Left lung (tissue), 4 donors: ENCODE measurements at regions not wholly inside any gene's neighbourhood (a gene's known extent, or its start where the extent isn't known, plus 50 kb on each side); places are given as distances from the start of the nearest gene placed in this dataset.

Experiments
- ATAC-seq: fragments of 200-7000 bp; cut with Tn5 transposase; one replicate; pipeline ENCODE4 v1.9.1; 2020; ENCODE audit warnings: moderate library complexity
- DNase-seq, 4 donors: peaks; one replicate each; pipeline ENCODE4 v3.0.0-alpha.2; 2013 to 2020
- H3K27ac ChIP-seq, 2 donors: fragments of 200-600 bp; sonication (generic) in 1 of 2; one replicate each; pipeline versions ENCODE4 v1.5.0 to v1.8.0; 2020 to 2021
- H3K27me3 ChIP-seq, 2 donors: fragments of 200-600 bp; sonication (generic) in 1 of 2; one replicate each; pipeline versions ENCODE4 v1.5.0 to v1.8.0; 2020 to 2021
- H3K36me3 ChIP-seq, 2 donors: fragments of 200-600 bp; sonication (generic) in 1 of 2; one replicate each; pipeline versions ENCODE4 v1.5.0 to v1.8.0; 2020 to 2021
- H3K4me1 ChIP-seq, 2 donors: fragments of 200-600 bp; one replicate each; pipeline ENCODE4 v1.8.0; 2021
- H3K4me3 ChIP-seq, 2 donors: fragments of 200-600 bp; sonication (generic) in 1 of 2; one replicate each; pipeline versions ENCODE4 v1.5.0 to v1.8.0; 2020 to 2021; ENCODE audit warnings: mild to moderate bottlenecking in 1 of 2
- H3K9me3 ChIP-seq, 2 donors: fragments of 200-600 bp; sonication (generic) in 1 of 2; one replicate each; pipeline versions ENCODE4 v1.5.0 to v1.8.0; 2020 to 2021
- intact Hi-C, 2 donors: fragments of 100-400 bp; cut with DNase I; formaldehyde crosslinking; loops; one replicate each; pipeline versions ENCODE4 v1.11.2 to v1.14.2; 2022
- TF ChIP-seq, protein P1 (sequence below), 2 donors: fragments of 200-600 bp; sonication (generic) in 1 of 2; IDR thresholded peaks; one replicate each; pipeline versions ENCODE4 v1.5.0 to v1.8.0; 2021; ENCODE audit warnings: antibody characterized with exemption in 2 of 2
- donor health status: DM: no; HTN: yes; CAD: no.
- donor health status: DM: no; HTN: no; CAD: no.

DNA sequence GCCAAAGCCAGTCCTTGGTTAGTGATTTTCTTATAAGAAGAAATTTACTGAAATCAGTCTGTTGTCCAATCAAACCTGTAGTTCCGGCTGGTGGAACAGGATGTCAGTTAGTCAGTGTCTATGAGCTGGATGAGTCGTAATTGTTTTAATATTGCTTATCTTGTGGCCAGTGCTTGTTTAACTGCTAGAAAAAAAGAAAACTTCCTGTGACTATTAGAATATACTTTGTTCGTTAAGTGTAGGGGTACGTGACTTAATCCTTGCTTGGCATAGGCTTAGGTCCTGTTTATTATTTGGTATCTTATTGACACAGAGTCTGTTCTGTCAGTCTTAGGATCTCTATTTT, 1484.8 kb upstream of the MIR17HG start:
- no peaks in the 10 kb centered on the region for H3K27me3 ChIP-seq
- H3K27ac ChIP-seq, result no peak overlapping the region
- TF ChIP-seq, protein P1, sequence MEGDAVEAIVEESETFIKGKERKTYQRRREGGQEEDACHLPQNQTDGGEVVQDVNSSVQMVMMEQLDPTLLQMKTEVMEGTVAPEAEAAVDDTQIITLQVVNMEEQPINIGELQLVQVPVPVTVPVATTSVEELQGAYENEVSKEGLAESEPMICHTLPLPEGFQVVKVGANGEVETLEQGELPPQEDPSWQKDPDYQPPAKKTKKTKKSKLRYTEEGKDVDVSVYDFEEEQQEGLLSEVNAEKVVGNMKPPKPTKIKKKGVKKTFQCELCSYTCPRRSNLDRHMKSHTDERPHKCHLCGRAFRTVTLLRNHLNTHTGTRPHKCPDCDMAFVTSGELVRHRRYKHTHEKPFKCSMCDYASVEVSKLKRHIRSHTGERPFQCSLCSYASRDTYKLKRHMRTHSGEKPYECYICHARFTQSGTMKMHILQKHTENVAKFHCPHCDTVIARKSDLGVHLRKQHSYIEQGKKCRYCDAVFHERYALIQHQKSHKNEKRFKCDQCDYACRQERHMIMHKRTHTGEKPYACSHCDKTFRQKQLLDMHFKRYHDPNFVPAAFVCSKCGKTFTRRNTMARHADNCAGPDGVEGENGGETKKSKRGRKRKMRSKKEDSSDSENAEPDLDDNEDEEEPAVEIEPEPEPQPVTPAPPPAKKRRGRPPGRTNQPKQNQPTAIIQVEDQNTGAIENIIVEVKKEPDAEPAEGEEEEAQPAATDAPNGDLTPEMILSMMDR (IDR thresholded peaks at IDR 0.05), result no peak
- DNase-seq, result no peak
- intact Hi-C loops, result no loop called here
- H3K36me3 ChIP-seq, result no peaks in the 10 kb centered on the region
- H3K4me1 ChIP-seq, result no peaks in the 10 kb centered on the region
- ATAC-seq, result no peak
- H3K4me3 ChIP-seq, result no peak overlapping the region
- H3K9me3 ChIP-seq, result no peaks in the 10 kb centered on the region

GRCh38 chr13:89865164-89866064, 1482.1 kb upstream of the MIR17HG start:
- Histone ChIP-seq H3K9me3 (peaks cover 0 to 4% of the 10 kb centered on the region in 2 donors), H3K4me3 (no peak overlapping the region), H3K27me3 (no peaks in the 10 kb centered on the region), H3K27ac (no peak overlapping the region), H3K36me3 (no peaks in the 10 kb centered on the region), H3K4me1 (no peaks in the 10 kb centered on the region)
- TF ChIP-seq, protein P1 (IDR thresholded peaks at IDR 0.05), result no peak
- DNase-seq, result no peak
- ATAC-seq, result no peak
- intact Hi-C loops, result no loop called here

GRCh38 chr13:89869312-89869711, 1478.2 kb upstream of the MIR17HG start:
- H3K27me3 ChIP-seq, result no peaks in the 10 kb centered on the region

GRCh38 chr13:89878904-89879303, 1468.6 kb upstream of the MIR17HG start:
- TF ChIP-seq, protein P1 (IDR thresholded peaks at IDR 0.05), result no peak
- H3K36me3 ChIP-seq, result no peaks in the 10 kb centered on the region
- DNase-seq, result no peak

More at GRCh38 chr13:89869312-89869711, 1478.2 kb upstream of the MIR17HG start:
- Histone ChIP-seq H3K4me3 (no peak overlapping the region), H3K9me3 (peaks cover 0 to 4% of the 10 kb centered on the region in 2 donors), H3K36me3 (no peaks in the 10 kb centered on the region), H3K27ac (no peak overlapping the region), H3K4me1 (no peaks in the 10 kb centered on the region)
- intact Hi-C loops, result no loop called here
- DNase-seq (no peak), ATAC-seq (no peak)
- TF ChIP-seq, protein P1 (IDR thresholded peaks at IDR 0.05), result no peak

GRCh38 chr13:89880201-89880600, 1467.3 kb upstream of the MIR17HG start:
- H3K27me3 ChIP-seq, result no peaks in the 10 kb centered on the region
- H3K36me3 ChIP-seq, result no peaks in the 10 kb centered on the region
- no peak overlapping the region for H3K27ac ChIP-seq
- intact Hi-C loops, result no loop called here
- TF ChIP-seq, protein P1 (IDR thresholded peaks at IDR 0.05), result no peak
- ATAC-seq (no peak), DNase-seq (no peak)
- no peaks in the 10 kb centered on the region for H3K9me3 ChIP-seq
- H3K4me3 ChIP-seq, result no peak overlapping the region
- H3K4me1 ChIP-seq, result no peaks in the 10 kb centered on the region

More at GRCh38 chr13:89878904-89879303, 1468.6 kb upstream of the MIR17HG start:
- H3K27me3 ChIP-seq, result no peaks in the 10 kb centered on the region
- no peak overlapping the region for H3K27ac ChIP-seq
- intact Hi-C loops, result no loop called here
- ATAC-seq, result no peak
- H3K4me3 ChIP-seq, result no peak overlapping the region
- no peaks in the 10 kb centered on the region for H3K9me3 ChIP-seq
- no peaks in the 10 kb centered on the region for H3K4me1 ChIP-seq
